GM12878 (cell line): ENCODE measurements at regions not wholly inside any gene's neighbourhood (a gene's known extent, or its start where the extent isn't known, plus 50 kb on each side); places are given as distances from the start of the nearest gene placed in this dataset.

Experiments
- ATAC-seq: fragments of 200-7000 bp; cut with Tn5 transposase; 3 replicates; pipeline ENCODE4 v1.9.1; 2020; ENCODE audit warnings: mild to moderate bottlenecking, moderate library complexity
- BruUV-seq: library from RNA; stranded (reverse); fragments of 400-500 nt; replicated peaks from 2 replicates; lab custom pipeline; 2021; lab: Mats Ljungman, UMichigan
- CTCF ChIA-PET: fragments of 300-600 bp; sonication (Branson Sonifier 250); formaldehyde crosslinking; extraction: SDS; loops from one replicate; lab custom pipeline; 2021; ENCODE audit warnings: inconsistent platforms; lab: Yijun Ruan, JAX
- POLR2A ChIA-PET: fragments of 350-600 bp; formaldehyde crosslinking; extraction: SDS; loops from one replicate; lab custom pipeline; 2021; ENCODE audit warnings: inconsistent platforms; lab: Charles Lee
- RAD21 ChIA-PET: fragments of 300-600 bp; sonication (Branson Sonifier 250); formaldehyde crosslinking; loops from one replicate; lab custom pipeline; 2023; ENCODE audit warnings: antibody characterized with exemption; ENCODE audit not compliant: unreplicated experiment; lab: Charles Lee
- SMC1A ChIA-PET: fragments of 300-600 bp; sonication (Branson Sonifier 250); formaldehyde crosslinking; loops from one replicate; lab custom pipeline; 2023; ENCODE audit not compliant: unreplicated experiment, uncharacterized antibody; lab: Charles Lee
- DNase-seq: peaks from one replicate; pipeline ENCODE4 v3.0.0-alpha.2; 2011; ENCODE audit warnings: low read depth, low spot score
- FAIRE-seq: peaks from 3 replicates; lab custom pipeline; 2011; peaks lifted over from hg19 to GRCh38; lab: Jason Lieb, UNC
- H2AFZ ChIP-seq: 2 replicates; pipeline ENCODE4 v1.6.0; 2011; ENCODE audit warnings: low read depth, low read length, control low read depth; ENCODE audit not compliant: control insufficient read depth
- H3K27ac ChIP-seq: 2 replicates; pipeline ENCODE4 v1.5.1; 2011; ENCODE audit warnings: control low read depth; ENCODE audit not compliant: control insufficient read depth, insufficient read depth
- H3K27me3 ChIP-seq, 2 experiments: replicated peaks in 1 of 2; 2 replicates each; pipeline versions ENCODE4 v1.6.0 to v1.6.1; 2011; ENCODE audit warnings: low read length in 1 of 2; ENCODE audit not compliant: control insufficient read depth in 2 of 2, insufficient read depth in 2 of 2
- H3K36me3 ChIP-seq, 2 experiments: 2 replicates each; pipeline ENCODE4 v1.5.1; 2011; ENCODE audit warnings: low read length in 1 of 2; ENCODE audit not compliant: control insufficient read depth in 2 of 2, insufficient read depth in 2 of 2
- H3K4me1 ChIP-seq: 2 replicates; pipeline ENCODE4 v1.6.1; 2011; ENCODE audit warnings: mild to moderate bottlenecking, low read length, moderate library complexity, mixed read lengths; ENCODE audit not compliant: control insufficient read depth, insufficient read depth
- H3K4me2 ChIP-seq: 2 replicates; pipeline ENCODE4 v1.6.0; 2011; ENCODE audit warnings: control low read depth; ENCODE audit not compliant: control insufficient read depth, insufficient read depth
- H3K4me3 ChIP-seq: fragments of 200-600 bp; sonication (generic); 2 replicates; pipeline ENCODE4 v1.5.1; 2016
- H3K79me2 ChIP-seq: 2 replicates; pipeline ENCODE4 v1.6.0; 2011; ENCODE audit warnings: low read length; ENCODE audit not compliant: control insufficient read depth, insufficient read depth
- H3K9ac ChIP-seq: 2 replicates; pipeline ENCODE4 v1.8.0; 2011; ENCODE audit warnings: low read length, control low read depth, mixed read lengths; ENCODE audit not compliant: control insufficient read depth, insufficient read depth
- H3K9me3 ChIP-seq: replicated peaks from 3 replicates; pipeline ENCODE4 v1.5.1; 2011; ENCODE audit warnings: mild to moderate bottlenecking, low read length; ENCODE audit not compliant: control insufficient read depth, insufficient read depth
- H4K20me1 ChIP-seq: 2 replicates; pipeline ENCODE4 v1.6.0; 2011; ENCODE audit not compliant: control insufficient read depth, insufficient read depth
- BHLHE40 ChIP-seq, 2 experiments: fragments of 450-650 bp in 1 of 2; IDR thresholded peaks; 2 replicates each; pipeline ENCODE4 v1.6.1; 2011 to 2017; ENCODE audit warnings: low read depth in 2 of 2, borderline replicate concordance in 1 of 2, improper control_type of control experiment in 1 of 2, low read length in 1 of 2, mild to moderate bottlenecking in 1 of 2
- CBX3 ChIP-seq: fragments of 200-600 bp; sonication (generic); IDR thresholded peaks from 2 replicates; pipeline ENCODE4 v1.6.1; 2016; ENCODE audit warnings: low read depth, borderline replicate concordance
- CHD2 ChIP-seq: IDR thresholded peaks from 2 replicates; pipeline ENCODE4 v1.6.1; 2011; ENCODE audit warnings: low read depth, low read length, improper control_type of control experiment, borderline replicate concordance
- IRF4 ChIP-seq: IDR thresholded peaks from 2 replicates; pipeline ENCODE4 v1.6.1; 2011; ENCODE audit warnings: low read depth, low read length
- JUND ChIP-seq: IDR thresholded peaks from 2 replicates; pipeline ENCODE4 v1.6.1; 2012; ENCODE audit warnings: low read depth, mild to moderate bottlenecking, low read length, improper control_type of control experiment, moderate library complexity
- MAX ChIP-seq: IDR thresholded peaks from 2 replicates; pipeline ENCODE4 v1.6.1; 2012; ENCODE audit warnings: low read depth, low read length, improper control_type of control experiment
- MLLT1 ChIP-seq: fragments of 450-650 bp; IDR thresholded peaks from 2 replicates; pipeline ENCODE4 v1.6.1; 2016; ENCODE audit warnings: mild to moderate bottlenecking
- PAX5 ChIP-seq: IDR thresholded peaks from 2 replicates; pipeline ENCODE4 v1.6.1; 2011; ENCODE audit warnings: low read depth, low read length, borderline replicate concordance
- PRDM15 ChIP-seq: fragments of 450-650 bp; formaldehyde crosslinking; IDR thresholded peaks from 2 replicates; pipeline ENCODE4 v1.4.0; 2020; ENCODE audit warnings: mild to moderate bottlenecking, moderate library complexity
- SREBF1 ChIP-seq: IDR thresholded peaks from 2 replicates; pipeline ENCODE4 v1.6.1; 2012; ENCODE audit warnings: mild to moderate bottlenecking, low read length
- USF1 ChIP-seq: IDR thresholded peaks from 2 replicates; pipeline ENCODE4 v1.6.1; 2011; ENCODE audit warnings: borderline replicate concordance, low read depth, mild to moderate bottlenecking, moderate library complexity, mixed read lengths, low read length; ENCODE audit not compliant: insufficient read depth; ENCODE audit errors: extremely low read length
- ZNF592 ChIP-seq: fragments of 450-650 bp; IDR thresholded peaks from 2 replicates; pipeline ENCODE4 v1.6.1; 2017; ENCODE audit warnings: mild to moderate bottlenecking, moderate library complexity
- in situ Hi-C: fragments of 300-500 bp; cut with MboI; formaldehyde crosslinking; loops from 9 replicates; pipeline ENCODE4 v1.14.3; 2018; ENCODE audit warnings: mixed read lengths
- intact Hi-C: fragments of 100-400 bp; cut with micrococcal nuclease; formaldehyde crosslinking; loops from one replicate; pipeline ENCODE4 v1.14.2; 2022; ENCODE audit not compliant: unreplicated experiment

- no peak for TF ChIP-seq ZNF592
Measured at GRCh38 chr5:155912291-155912690, 414.7 kb upstream of the SGCD start (continued).

- intact Hi-C loops (no loop called here), in situ Hi-C loops (no loop called here)
- H3K4me3 ChIP-seq: no peak overlapping the region
- ChIA-PET CTCF (no interaction called here), POLR2A (no interaction called here), RAD21 (no interaction called here), SMC1A (no interaction called here)
- H3K9ac ChIP-seq: no peak overlapping the region
- H4K20me1 ChIP-seq: no peaks in the 10 kb centered on the region
- H3K36me3 ChIP-seq: no peaks in the 10 kb centered on the region
- H3K79me2 ChIP-seq: no peaks in the 10 kb centered on the region
- no peak overlapping the region for H3K27ac ChIP-seq
- no peaks in the 10 kb centered on the region; a peak in 1 of 4 replicates for H3K27me3 ChIP-seq
- H3K9me3 ChIP-seq: no peaks in the 10 kb centered on the region
- BruUV-seq: no TSS peak
- FAIRE-seq (no peak), DNase-seq (no peak), ATAC-seq (no peak)
- no peaks in the 10 kb centered on the region for H3K4me1 ChIP-seq
- H3K4me2 ChIP-seq: no peak overlapping the region
- no peak overlapping the region for H2AFZ ChIP-seq
- TF ChIP-seq CHD2 (no peak), BHLHE40 (IDR thresholded peaks at IDR 0.05; ENCODE audit: borderline replicate concordance in 1 of 2, low read depth in 2 of 2, low read length in 1 of 2) (no peak), USF1 (no peak), JUND (no peak), MLLT1 (no peak), IRF4 (no peak), SREBF1 (no peak), CBX3 (no peak), PRDM15 (CRISPR knock-in tag) (no peak), MAX (no peak), PAX5 (no peak)
Measured at GRCh38 chr5:155914766-155915165, 412.2 kb upstream of the SGCD start.
